ENCODE measurements at regions not wholly inside any gene's neighbourhood (a gene's known extent, or its start where the extent isn't known, plus 50 kb on each side); places are given as distances from the start of the nearest gene placed in this dataset.

GRCh38 chr12:40157336-40157735, 51.5 kb upstream of the SLC2A13 start:
- no peak for DNase-seq (ENCODE audit: low read depth in 1 of 2, low spot score in 1 of 2)
- Histone ChIP-seq H3K4me3 (replicated peaks; ENCODE audit: insufficient read depth, low read length) (no peak overlapping the region), H3K27me3 (ENCODE audit: insufficient read depth, poor library complexity, severe bottlenecking) (no peaks in the 10 kb centered on the region), H3K27ac (replicated peaks) (no peak overlapping the region)
- TF ChIP-seq POLR2AphosphoS5 (IDR thresholded peaks at IDR 0.05; ENCODE audit: low read depth) (no peak), REST (IDR thresholded peaks at IDR 0.05; ENCODE audit: insufficient replicate concordance, low read depth) (no peak), GABPA (IDR thresholded peaks at IDR 0.05; ENCODE audit: low read depth) (no peak), CTCF (IDR thresholded peaks at IDR 0.05; ENCODE audit: insufficient read depth, low read length) (no peak), SPI1 (IDR thresholded peaks at IDR 0.05; ENCODE audit: borderline replicate concordance, low read depth) (no peak)

DNA sequence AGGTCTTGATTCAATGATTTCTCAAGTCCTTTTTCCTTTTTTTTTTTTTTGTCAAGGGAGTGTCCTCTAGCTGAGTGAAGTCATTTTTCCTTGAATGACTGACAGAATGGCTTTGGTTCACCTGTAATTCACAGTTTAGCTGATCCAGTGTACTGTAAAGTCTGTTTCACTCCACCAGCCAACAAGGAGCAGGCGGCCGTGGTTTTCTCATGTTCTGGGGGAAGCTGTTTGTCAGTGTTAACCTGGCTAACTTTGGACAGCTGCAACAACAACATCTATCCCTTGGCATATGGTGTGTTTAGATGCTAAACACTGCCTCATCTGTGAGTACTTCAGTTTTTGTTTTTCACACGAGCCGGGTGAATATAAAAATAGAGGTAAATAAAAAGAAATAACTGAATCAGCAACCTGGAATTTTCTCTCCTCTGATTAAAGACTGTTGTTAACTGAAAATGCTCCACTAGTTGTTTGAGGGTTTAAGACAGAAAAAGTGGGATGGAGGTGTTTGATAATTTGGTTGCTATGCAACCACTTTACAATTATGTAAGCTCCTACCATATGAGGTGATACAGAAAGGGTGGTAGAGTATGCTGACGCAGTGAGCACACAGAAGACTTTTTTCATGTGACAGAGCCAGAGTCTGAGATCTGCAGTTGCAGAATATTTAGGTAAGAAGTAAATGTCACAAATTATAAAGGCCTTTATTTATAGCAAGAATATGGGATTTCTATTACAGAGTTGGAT, 50.3 kb upstream of the SLC2A13 start:
- no peak for DNase-seq (ENCODE audit: low read depth in 1 of 2, low spot score in 1 of 2)
- H3K4me3 ChIP-seq (replicated peaks; ENCODE audit: insufficient read depth, low read length): no peak overlapping the region
- no peak overlapping the region for H3K27ac ChIP-seq (replicated peaks)
- no peak for TF ChIP-seq CTCF (IDR thresholded peaks at IDR 0.05; ENCODE audit: insufficient read depth, low read length)
- TF ChIP-seq GABPA (IDR thresholded peaks at IDR 0.05; ENCODE audit: low read depth): no peak
- TF ChIP-seq REST (IDR thresholded peaks at IDR 0.05; ENCODE audit: insufficient replicate concordance, low read depth): no peak
- no peak for TF ChIP-seq SPI1 (IDR thresholded peaks at IDR 0.05; ENCODE audit: borderline replicate concordance, low read depth)
- no peak for TF ChIP-seq POLR2AphosphoS5 (IDR thresholded peaks at IDR 0.05; ENCODE audit: low read depth)
- no peaks in the 10 kb centered on the region for H3K27me3 ChIP-seq (ENCODE audit: insufficient read depth, poor library complexity, severe bottlenecking)
